ENCODE measurements at regions not wholly inside any gene's neighbourhood (a gene's known extent, or its start where the extent isn't known, plus 50 kb on each side); places are given as distances from the start of the nearest gene placed in this dataset.
"Not testable (repeated sequence)": the region's sequence is repeated elsewhere in the genome, so short reads cannot be mapped to it uniquely, and the experiment has no call there.

DNA sequence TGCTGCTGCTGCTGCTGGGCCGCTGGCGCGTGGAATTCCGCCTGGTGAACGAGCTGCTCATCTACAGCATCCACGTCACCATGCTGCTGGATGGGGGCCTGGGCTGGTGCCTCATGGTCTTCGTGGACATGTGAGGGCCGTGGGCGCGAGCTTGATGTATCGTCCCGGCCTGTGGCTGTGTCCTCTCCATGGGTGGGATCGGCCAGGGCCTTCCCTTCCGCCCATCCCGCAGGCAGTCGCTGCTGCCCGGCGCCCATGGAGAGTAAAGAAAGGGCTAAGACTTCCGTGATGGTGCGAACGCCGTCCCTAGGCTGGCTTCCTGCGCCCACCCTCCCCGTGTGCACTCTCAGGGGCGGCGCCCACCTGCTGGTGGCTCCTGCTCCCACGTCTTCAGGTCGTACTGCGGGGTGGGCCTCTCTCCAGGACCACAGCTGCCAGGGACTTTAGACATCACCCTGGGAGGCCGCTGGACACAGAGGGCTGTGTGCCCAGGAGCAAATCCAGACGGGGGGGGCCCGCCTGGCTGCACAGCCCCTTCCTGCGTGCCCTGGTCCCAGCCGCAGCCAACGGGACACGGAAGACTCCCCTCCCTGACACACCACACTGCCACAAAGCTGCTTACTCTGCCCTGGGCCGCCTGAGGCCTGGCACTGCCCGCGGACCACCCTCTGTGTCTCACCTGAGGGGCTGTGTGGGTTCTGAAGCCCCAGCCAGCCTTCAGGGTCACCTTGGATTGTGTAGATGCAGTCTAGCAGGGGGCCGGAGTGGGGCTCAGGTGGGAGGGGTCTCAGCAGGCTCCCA, 167.5 kb downstream of the SEPTIN7 start:
- DNase-seq (ENCODE audit: low read depth in 4 of 4, low spot score in 3 of 4): no peak

DNA sequence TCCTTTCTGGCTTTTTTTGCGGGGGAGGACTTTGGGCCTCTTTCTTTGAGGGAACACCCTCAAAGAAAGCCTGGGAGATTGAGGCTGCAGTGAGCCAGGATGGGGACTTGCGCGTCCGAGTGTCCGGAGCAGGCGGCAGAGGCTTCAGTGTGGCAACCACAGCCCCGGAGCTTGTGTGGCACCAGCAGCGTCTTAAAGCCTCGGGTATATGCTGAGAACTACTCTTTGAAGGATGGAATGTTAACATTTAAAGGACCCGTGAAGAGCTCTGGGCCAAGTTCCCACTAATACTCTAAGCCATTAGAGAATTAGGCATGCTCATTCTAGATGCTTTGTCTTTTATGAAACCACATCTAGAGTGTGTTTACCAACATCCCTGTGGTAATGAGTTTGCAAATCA, 168.2 kb downstream of the SEPTIN7 start:
- no peak for DNase-seq (ENCODE audit: low read depth in 4 of 4, low spot score in 3 of 4)

DNA sequence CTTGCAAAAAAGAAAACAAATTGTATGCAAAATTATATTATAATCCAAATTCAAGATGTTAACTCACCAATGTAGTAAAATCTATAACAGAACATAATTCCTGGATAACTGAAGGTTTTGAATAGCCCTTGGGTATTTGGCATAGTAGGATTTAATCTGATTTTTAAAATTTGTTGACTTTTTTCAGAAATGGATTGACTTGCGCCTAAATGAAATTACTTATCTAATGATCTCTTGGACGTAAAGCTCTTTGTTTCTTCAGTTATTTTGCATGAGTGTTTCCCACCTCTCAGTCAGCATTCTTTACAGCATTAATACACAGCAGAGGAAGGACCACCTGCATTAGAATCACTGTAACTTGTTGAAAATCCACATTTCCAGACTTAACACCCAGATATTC, 169.6 kb downstream of the SEPTIN7 start:
- no peak for DNase-seq (ENCODE audit: low read depth in 4 of 4, low spot score in 3 of 4)

DNA sequence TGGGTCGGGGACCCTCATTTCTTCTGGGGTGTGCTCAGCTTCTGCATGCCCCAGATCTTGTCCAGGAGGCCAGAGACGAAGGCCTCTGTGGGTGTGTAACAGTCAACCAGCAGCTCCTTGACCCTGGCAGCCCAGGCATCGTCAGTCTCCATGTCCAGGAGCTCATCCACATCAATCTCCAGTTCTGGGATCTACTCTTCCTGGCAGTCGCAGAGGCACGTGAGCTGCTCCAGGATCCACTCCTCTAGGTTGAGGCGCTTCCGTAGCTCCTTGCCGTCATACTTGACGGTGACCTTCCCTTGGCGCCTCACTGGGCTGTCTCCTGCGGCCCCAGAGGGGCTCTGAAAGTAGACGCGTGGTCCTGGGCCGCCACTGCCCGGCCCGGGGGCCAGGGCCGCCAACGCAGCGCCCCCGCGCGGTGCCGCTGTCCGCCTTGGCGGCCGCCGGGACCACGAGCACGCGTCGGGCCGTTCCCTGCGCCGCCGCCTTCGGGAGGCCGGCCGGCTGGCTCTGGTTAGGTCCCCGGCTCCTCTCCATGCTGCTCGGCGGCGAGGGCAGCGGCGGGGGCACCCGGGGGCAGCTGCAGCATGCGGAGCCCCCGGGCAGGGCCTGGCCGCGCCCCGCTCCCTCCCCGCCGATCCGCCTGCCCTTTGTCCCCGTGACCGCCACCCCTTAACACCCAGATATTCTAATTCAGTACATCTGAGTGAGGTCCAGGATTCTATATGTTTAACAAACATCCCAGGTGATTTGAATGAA, 170.5 kb downstream of the SEPTIN7 start:
- no peak for DNase-seq (ENCODE audit: low read depth in 4 of 4, low spot score in 3 of 4)

DNA sequence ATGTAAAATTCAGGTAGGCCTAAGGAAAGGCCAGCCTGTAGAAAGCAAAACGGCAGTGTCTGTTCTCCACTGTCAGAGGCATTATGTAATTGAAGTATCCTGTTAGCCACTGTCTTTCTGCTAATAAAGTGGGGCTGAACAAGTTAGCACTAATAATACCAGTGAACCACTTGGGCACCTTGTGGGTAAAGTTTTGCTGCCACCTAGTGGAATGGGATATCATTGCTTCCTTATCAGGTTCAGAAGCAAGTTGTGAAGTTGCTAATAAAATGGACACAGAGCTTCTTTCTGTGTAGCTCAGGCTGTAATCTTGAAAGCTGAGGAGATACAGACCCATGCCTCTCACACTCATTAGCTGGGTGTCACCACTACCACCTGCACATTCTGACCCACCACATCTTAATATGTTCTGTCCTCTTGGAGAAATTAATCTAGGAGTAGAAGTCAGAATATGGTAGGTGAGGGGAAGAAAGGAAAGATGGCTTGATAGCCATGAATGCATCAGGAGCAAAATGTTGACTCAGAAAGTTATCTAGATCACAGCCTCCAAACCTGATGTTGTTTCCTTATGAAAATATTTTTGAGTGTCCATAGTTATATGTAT, 175.1 kb downstream of the SEPTIN7 start:
- DNase-seq (ENCODE audit: low read depth in 4 of 4, low spot score in 3 of 4): peak; percentile 47 to 67 (median 63)

DNA sequence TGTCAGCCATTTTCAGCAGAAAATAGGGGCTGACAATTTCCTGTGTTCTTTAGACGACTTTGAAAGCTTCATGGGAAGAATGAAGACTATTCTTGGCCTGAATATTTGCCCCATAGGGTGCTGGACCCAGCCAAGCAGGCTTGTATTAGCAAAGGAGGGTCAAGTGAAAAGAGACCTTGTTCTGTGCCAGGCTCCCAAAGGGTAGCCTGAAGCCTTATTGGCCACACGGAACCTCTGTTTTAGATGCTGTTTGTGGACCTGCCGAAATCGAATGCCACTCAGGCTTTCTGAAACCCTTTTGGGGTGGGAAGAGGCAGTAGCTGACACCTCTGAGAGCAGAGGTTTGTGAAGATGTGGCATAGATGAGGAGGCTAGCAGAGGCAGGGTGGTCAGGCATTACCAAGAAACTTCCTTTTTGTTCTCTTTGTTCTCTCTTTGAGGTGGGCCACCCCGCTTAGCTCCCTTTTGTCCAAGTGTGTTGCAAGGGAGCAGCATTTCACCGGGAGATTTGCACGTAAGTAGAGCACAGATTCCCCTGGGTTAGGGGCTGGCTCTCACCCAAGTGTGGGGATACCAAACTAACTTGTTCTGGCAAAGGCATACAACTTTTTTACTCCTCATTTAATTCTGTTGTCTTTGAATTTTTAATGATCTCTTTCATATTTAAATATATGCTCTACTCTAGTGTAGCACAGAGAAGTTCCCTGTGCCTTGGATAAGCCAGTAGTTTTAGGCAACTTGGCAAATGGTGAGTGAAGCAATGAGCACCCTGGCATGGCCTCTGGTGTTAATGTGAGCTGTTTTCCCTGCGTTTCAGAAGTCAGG, 174.0 kb upstream of the EEPD1 start:
- DNase-seq (ENCODE audit: low read depth in 4 of 4, low spot score in 3 of 4): not testable (repeated sequence)

DNA sequence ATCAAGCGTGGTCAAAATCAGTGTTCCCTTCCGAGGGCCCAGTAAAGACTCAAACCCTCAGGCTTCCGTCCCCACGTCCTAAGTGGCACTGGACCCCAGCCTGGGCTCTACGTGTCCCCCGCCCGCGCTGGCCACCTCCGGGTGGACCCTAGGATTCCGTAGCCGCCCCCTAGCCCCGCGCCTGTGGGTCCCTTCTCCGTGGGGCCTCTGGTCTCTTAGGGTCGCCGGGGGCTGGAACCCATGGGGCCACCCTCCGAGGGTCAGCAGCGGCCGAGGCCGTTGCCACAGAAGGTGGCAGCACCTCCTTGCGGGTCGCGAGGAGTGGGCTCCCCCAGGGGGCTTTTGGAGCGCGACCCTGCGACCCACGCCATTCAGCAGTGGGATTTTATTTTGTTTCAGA, 170.5 kb upstream of the EEPD1 start:
- DNase-seq (ENCODE audit: low read depth in 4 of 4, low spot score in 3 of 4): no peak

DNA sequence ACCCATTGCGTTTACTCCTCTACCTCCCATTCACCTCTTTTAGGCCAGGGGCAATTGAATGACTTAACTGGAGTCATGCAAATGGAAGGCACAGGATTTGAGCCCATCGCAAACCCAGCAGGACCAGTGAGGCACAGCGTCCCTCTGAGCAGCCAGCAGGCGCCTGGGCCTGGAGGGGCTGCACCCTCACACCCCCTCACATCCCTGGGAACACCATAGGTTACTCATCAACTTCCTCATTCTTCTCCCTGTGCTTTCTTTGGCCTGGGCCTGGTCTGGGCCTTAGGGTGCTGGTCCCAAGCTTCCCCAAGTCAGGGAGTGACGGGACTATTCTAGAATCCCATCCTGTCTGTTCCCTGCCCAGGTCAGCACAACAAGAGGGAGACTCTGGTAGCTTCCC, 169.4 kb upstream of the EEPD1 start:
- no peak for DNase-seq (ENCODE audit: low read depth in 4 of 4, low spot score in 3 of 4)

DNA sequence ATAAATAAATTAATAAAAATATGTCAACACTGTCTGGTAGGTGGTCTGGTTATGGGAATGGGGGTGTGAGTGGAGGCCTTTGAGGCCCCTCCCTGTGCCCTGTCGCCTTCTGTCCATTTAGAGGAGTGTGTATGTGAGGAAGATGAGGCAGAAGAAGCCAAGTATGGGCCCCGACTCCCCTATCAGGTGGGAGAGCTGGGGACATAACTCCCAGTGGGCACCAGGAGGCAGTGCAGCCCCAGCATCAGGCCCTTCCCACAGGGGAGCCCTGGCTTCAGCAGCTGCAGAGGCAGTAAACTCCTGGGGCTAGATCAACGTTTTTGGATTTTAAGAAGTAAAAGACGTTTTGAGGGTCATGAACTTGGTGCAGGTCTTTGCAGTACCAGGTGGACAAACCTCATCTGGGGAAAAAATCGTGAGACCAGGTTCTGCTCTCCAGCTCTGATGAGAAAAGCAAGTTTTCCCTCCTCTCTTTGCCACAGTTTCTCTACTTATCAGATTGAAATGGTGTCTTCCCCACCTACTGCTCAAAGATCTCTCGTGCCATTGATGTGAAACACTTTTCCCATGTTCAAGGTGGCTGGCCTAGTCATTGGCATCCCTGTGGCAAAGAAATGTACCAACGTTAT, 167.8 kb upstream of the EEPD1 start:
- peak; percentile 39 to 61 (median 53) for DNase-seq (ENCODE audit: low read depth in 4 of 4, low spot score in 3 of 4)

DNA sequence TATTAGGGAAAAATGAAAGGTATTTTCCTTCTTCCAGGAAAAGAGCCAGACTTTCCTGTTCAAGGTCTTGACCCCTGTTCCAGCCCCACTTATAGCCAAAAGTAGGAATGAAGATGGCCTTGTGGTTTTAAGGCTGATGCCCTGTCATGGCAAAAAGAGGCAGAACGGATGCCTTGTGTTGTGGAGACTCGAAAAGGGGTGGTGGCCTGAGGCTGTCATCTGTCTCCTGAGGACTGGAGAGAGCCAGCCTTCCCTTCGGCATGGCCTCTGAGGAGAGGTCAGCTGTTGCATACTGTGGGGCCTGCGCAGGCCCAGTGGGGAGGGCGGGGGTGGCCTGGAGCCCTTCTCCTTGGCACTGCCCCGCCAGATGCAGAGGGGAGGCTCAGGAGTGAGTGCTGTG, 166.0 kb upstream of the EEPD1 start:
- no peak for DNase-seq (ENCODE audit: low read depth in 4 of 4, low spot score in 3 of 4)

DNA sequence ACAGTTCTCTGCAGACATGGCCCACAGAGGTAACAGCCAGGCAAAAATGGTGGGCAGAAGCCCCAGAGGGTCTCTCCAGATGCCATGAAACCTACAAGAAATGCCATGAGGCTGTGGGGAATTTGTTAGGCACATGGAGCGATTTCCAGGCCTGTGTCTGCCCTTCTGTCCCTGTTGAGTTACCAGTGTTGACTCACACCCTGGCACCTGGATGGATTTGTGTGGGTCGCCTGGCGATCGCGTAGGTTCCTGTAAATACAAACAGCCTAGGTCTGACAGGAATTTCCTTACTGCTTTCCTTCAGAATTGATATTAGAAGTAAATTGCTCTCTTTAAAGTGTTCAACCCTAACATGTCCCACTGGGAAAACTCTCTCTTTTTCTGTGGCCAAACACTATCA, 164.9 kb upstream of the EEPD1 start:
- DNase-seq (ENCODE audit: low read depth in 4 of 4, low spot score in 3 of 4): no peak

DNA sequence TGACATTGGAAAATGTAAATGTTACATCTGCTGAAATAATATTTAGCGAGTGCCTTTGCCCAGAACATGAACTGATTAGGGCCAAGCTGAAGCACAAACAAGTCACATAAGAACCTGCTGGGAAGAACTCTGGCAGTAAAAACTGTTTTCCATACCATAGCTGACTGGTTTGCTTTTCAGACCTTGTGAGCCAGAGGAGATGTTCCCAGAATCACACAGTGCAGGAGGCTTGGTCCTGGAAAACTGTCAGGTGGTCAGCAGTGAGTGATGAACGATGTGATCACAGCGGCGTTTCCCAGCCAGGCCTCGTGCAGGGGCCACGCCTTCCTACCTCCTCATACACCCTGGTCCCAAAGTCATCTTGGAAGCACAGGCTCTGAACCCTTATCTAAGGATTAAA, 164.2 kb upstream of the EEPD1 start:
- DNase-seq (ENCODE audit: low read depth in 4 of 4, low spot score in 3 of 4): no peak

DNA sequence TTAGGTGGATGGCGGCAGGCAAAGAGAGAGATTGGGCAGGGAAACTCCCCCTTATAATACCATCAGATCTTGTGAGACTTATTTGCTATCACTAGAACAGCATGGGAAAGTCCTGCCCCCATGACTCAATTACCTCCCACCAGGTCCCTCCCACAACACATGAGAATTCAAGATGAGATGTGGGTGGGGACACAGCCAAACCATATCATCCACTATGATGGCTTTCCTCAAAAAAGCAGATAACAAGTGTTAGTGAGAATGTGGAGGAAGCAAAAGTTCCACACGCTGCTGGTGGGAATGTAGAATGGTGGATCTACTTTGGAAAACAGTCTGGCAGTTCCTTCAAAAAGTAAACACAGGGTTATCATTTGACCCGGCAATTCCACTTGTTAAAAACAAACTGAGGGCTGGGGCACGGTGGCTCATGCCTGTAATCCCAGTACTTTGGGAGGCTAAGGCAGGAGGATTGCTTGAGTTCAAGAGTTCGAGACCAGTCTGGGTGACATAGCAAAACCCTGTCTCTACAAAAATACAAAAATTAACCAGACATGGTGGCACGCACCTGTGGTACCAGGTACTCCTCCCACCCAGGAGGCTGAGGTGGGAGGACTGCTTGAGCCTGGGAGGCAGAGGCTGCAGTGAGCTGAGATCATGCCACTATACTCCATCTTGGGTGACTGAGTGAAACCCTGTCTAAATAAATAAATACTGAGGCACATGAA, 161.4 kb upstream of the EEPD1 start:
- no peak for DNase-seq (ENCODE audit: low read depth in 4 of 4, low spot score in 3 of 4)

DNA sequence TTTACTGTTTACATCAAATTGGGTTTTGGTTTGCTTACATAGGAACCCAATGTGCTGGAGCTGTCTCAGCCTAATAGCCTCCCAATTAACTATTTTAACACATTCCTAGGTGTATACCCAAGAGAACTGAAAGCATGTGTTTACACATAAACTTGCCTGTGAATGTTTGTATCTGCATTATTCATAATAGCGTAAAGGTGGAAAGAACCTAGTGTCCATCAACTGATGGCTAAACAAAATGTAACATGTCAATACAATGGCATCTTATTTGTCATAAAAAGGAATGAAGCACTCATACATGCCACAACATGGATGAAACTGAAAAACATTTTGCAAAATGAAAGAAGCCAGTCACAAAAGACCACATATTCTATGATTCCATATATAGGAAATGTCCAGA, 160.6 kb upstream of the EEPD1 start:
- no peak for DNase-seq (ENCODE audit: low read depth in 4 of 4, low spot score in 3 of 4)

DNA sequence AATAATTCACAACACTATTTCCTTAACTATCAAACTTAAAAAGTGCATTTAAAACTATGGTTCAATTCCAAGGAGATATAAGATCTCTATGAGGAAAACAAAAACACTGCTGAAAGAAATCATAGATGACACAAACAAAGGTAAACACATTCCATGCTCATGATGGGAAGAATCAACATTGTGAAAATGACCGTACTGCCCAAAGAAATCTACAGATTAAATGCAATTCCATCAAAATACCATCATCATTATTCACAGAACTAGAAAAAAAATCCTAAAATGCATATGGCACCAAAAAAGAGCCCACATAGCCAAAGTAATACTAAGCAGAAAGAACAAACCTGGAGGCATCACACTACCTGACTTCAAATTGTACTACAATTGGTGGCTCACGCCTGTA, 159.9 kb upstream of the EEPD1 start:
- no peak for DNase-seq (ENCODE audit: low read depth in 4 of 4, low spot score in 3 of 4)

DNA sequence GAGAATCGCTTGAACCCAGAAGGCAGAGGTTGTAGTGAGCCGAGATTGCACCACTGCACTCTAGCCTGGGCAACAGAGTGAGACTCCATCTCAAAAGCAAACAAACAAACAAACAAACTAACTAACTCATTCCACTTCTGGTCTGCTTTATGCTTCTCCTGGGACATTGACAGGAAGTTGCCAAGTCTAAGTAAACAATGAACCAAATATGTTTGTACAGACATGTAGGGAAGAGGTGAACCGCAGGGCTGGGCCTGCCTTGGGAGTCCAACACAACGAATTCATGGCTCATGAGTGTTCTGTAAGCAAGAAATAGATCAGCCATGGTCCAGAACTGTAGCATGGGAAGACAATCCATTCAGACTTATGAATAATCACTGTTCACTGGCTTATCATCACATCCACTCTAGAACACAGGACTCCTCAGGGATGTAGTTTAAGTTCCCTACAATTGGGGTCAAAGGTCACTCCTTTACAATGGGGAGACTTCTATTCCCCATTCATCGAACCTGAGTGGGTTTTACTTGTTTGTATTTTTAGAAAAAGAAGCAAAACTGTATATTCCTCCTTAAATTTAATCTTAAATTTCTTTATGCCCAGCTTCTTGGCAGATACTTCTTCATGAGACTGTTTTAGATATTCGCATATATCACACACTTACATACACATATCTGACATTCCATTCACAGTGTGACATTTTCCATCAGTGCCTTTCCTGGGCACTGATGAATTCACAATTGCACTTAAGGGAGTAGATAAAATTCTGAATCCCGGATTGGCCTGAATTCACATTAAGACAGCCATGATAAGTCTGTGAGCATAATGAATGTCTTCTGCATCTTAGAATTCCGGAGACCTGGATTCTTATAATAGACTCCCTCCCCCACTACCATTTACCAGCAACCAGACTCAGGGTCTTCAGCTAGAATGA, 159.1 kb upstream of the EEPD1 start:
- no peak for DNase-seq (ENCODE audit: low read depth in 4 of 4, low spot score in 3 of 4)

DNA sequence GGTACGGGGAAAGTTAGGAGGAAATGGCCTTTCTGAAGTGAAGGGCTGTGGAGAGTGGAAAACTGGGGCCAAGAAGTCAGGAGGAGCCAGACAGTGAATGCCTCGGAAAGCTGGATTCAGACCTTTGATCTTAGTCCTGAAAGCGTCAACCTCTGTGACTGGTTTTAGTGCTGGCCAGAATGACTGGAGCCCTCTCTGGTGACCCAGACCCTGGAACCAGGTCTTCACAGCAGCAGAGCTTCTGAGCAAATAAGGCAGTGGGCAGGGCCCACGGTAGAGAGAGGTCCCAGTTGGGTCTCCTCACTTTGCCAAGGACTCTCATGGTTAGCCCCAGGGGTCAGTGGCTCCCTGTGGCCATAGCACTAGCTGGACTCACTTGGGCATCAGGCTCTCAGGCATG, 157.7 kb upstream of the EEPD1 start:
- DNase-seq (ENCODE audit: low read depth in 4 of 4, low spot score in 3 of 4): no peak

DNA sequence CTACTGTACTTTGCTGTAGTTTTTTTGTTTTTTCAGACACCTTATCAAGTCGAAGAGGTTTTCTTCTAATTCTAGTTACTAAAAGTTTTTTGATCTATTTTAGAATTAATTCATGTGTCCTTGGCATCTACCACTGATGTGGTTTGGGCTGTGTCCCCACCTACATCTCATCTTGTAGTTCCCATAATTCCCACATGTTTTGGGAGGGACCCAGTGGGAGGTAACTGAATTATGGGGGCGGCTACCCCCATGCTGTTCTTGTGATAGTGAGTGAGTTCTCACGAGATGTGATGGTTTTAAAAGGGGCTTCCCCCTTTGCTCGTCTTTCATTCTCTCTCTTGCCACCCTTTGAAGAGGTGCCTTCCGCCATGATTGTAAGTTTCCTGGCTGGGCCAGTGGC, 154.6 kb upstream of the EEPD1 start:
- DNase-seq (ENCODE audit: low read depth in 4 of 4, low spot score in 3 of 4): no peak

DNA sequence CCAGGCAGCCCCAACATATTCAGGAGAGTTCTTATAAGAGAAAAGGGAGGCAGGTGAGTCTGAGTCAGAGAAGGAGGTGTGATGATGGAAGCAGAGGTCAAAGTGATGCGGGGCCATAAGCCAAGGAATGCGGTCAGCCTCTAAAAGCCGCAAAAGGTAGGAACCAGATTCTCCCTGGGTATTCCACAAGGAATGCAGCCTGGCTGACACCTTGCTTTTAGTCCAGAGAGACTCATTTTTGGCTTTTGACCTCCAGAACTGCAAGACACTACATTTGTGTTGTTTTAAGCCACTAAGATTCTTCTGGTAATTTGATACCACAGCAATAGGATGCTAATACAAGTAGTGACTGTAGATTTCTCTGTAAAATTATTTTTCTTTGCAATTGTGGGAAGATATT, 151.5 kb upstream of the EEPD1 start:
- no peak for DNase-seq (ENCODE audit: low read depth in 4 of 4, low spot score in 3 of 4)
